ENCODE measurements at regions not wholly inside any gene's neighbourhood (a gene's known extent, or its start where the extent isn't known, plus 50 kb on each side); places are given as distances from the start of the nearest gene placed in this dataset.

DNA sequence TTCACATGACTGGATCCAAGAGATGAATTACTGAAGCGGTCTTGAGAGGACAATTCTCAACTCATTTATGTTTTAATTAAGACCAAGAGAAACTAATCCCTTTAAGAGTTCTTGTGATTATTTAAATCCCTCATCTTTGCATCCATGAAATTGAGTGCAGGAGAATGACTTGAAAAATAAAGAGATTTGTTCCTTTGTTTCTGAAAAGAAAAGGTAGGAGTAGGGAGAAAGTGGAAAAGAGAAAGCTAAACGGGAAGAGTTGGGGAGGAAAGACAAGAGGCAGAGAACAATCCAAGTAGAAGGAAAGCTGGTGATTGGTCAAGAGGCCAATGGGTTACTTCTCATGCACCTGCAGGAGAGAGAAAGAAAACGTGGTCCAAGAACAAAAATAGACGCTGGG, 75.2 kb upstream of the SOX4 start:
- no peak overlapping the region for H3K4me3 ChIP-seq (ENCODE audit: low read length)
- H3F3A ChIP-seq (ENCODE audit: low read length, unreplicated experiment) = no peaks in the 10 kb centered on the region
- no peak overlapping the region for H2AFZ ChIP-seq (ENCODE audit: low read length)
- DNase-seq = no peak
- ChIA-PET POLR2A (ENCODE audit: unreplicated experiment) (no interaction called here), CTCF (no interaction called here)
- H3K27ac ChIP-seq (ENCODE audit: low read length) = no peak overlapping the region
- H3K9me3 ChIP-seq (ENCODE audit: low read length) = no peaks in the 10 kb centered on the region
- H3K79me2 ChIP-seq (ENCODE audit: low read length) = no peaks in the 10 kb centered on the region
- no peak for ATAC-seq
- no peaks in the 10 kb centered on the region for H3K36me3 ChIP-seq (ENCODE audit: low read depth, low read length)
- H3K9ac ChIP-seq (ENCODE audit: low read length) = no peak overlapping the region
- TF ChIP-seq EZH2phosphoT487 (IDR thresholded peaks at IDR 0.05; ENCODE audit: borderline replicate concordance, low read length) (no peak), EZH2 (IDR thresholded peaks at IDR 0.05; ENCODE audit: low read length, unreplicated experiment) (no peak)
- TF ChIP-seq, protein P1, sequence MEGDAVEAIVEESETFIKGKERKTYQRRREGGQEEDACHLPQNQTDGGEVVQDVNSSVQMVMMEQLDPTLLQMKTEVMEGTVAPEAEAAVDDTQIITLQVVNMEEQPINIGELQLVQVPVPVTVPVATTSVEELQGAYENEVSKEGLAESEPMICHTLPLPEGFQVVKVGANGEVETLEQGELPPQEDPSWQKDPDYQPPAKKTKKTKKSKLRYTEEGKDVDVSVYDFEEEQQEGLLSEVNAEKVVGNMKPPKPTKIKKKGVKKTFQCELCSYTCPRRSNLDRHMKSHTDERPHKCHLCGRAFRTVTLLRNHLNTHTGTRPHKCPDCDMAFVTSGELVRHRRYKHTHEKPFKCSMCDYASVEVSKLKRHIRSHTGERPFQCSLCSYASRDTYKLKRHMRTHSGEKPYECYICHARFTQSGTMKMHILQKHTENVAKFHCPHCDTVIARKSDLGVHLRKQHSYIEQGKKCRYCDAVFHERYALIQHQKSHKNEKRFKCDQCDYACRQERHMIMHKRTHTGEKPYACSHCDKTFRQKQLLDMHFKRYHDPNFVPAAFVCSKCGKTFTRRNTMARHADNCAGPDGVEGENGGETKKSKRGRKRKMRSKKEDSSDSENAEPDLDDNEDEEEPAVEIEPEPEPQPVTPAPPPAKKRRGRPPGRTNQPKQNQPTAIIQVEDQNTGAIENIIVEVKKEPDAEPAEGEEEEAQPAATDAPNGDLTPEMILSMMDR (conservative IDR thresholded peaks at IDR 0.05; ENCODE audit: low read depth, low read length) = no peak
- H3K9me2 ChIP-seq (replicated peaks; ENCODE audit: low read length) = no peaks in the 10 kb centered on the region
- BruUV-seq (replicated peaks) = no TSS peak
- no peaks in the 10 kb centered on the region for H3K27me3 ChIP-seq (ENCODE audit: low read length)
- intact Hi-C loops (cut with micrococcal nuclease) = no loop called here
- H3K4me1 ChIP-seq (ENCODE audit: insufficient read depth, low read length) = no peaks in the 10 kb centered on the region
- H3K4me2 ChIP-seq (ENCODE audit: low read length) = no peak overlapping the region
- no peaks in the 10 kb centered on the region for H4K20me1 ChIP-seq (ENCODE audit: low read length)

DNA sequence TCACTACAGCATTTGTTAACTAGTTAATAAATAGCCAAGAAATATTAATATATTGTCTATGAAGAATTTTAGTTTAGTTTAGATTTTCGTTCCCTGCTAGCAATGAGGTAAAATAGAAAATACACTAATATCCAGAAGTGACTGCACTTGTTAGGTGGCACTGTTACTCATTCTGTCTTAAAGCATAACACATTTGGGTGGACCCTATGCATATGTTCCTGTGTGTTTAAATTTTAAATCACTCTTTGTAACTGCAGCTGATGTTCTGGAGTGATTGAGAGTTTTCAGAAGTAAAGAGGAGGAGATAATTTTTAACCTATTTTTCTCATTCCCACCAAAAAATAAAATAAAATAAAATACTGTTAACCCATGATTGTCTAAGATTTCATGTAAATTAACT, 73.9 kb upstream of the SOX4 start:
- H3K4me1 ChIP-seq (ENCODE audit: insufficient read depth, low read length) = no peaks in the 10 kb centered on the region
- no peaks in the 10 kb centered on the region for H3K9me2 ChIP-seq (replicated peaks; ENCODE audit: low read length)
- ChIA-PET POLR2A (ENCODE audit: unreplicated experiment) (no interaction called here), CTCF (no interaction called here)
- no peaks in the 10 kb centered on the region for H3K79me2 ChIP-seq (ENCODE audit: low read length)
- no peak overlapping the region for H3K27ac ChIP-seq (ENCODE audit: low read length)
- no peak overlapping the region for H3K9ac ChIP-seq (ENCODE audit: low read length)
- intact Hi-C loops (cut with micrococcal nuclease) = loop anchor here (5.0 kb wide), 1 partner anchor 68 kb away; no protein-coding TSS in a partner anchor
- H3K9me3 ChIP-seq (ENCODE audit: low read length) = no peaks in the 10 kb centered on the region
- H4K20me1 ChIP-seq (ENCODE audit: low read length) = no peaks in the 10 kb centered on the region
- TF ChIP-seq EZH2phosphoT487 (IDR thresholded peaks at IDR 0.05; ENCODE audit: borderline replicate concordance, low read length) (no peak), EZH2 (IDR thresholded peaks at IDR 0.05; ENCODE audit: low read length, unreplicated experiment) (no peak)
- TF ChIP-seq, protein P1 (conservative IDR thresholded peaks at IDR 0.05; ENCODE audit: low read depth, low read length) = no peak
- H3F3A ChIP-seq (ENCODE audit: low read length, unreplicated experiment) = no peaks in the 10 kb centered on the region
- no peaks in the 10 kb centered on the region for H3K27me3 ChIP-seq (ENCODE audit: low read length)
- no peak overlapping the region for H3K4me2 ChIP-seq (ENCODE audit: low read length)
- H3K4me3 ChIP-seq (ENCODE audit: low read length) = no peak overlapping the region
- no peaks in the 10 kb centered on the region for H3K36me3 ChIP-seq (ENCODE audit: low read depth, low read length)
- ATAC-seq = no peak
- H2AFZ ChIP-seq (ENCODE audit: low read length) = no peak overlapping the region
- BruUV-seq (replicated peaks) = no TSS peak
- no peak for DNase-seq

DNA sequence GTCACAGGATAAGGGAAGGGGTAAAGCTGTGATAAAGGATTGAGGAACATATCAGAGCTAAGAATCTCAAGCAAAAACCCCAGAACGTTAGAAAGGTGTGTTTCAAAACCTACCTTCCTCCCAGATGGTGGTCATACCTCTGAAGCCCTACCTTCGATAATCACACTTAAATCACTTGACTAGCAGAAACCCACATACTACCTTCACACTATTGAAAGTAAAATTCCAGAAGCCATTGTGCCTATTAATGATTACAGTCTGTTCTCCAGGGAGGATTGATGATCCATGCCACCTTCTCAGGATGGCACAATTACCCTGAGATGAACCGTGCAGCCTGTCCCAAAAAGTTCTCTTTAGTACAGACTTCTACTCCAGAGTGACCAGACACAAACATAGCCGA, 72.3 kb upstream of the SOX4 start:
- TF ChIP-seq EZH2 (IDR thresholded peaks at IDR 0.05; ENCODE audit: low read length, unreplicated experiment) = no peak
- TF ChIP-seq, protein P1 (conservative IDR thresholded peaks at IDR 0.05; ENCODE audit: low read depth, low read length) = no peak
- CTCF ChIA-PET = no interaction called here
- no peak overlapping the region for H3K27ac ChIP-seq (ENCODE audit: low read length)
- DNase-seq (no peak), ATAC-seq (no peak)
- no peaks in the 10 kb centered on the region for H3K4me1 ChIP-seq (ENCODE audit: insufficient read depth, low read length)
- H3K36me3 ChIP-seq (ENCODE audit: low read depth, low read length) = no peaks in the 10 kb centered on the region
- no TSS peak for BruUV-seq (replicated peaks)
- H3K4me2 ChIP-seq (ENCODE audit: low read length) = no peak overlapping the region
- no peaks in the 10 kb centered on the region for H3K27me3 ChIP-seq (ENCODE audit: low read length)
- no peaks in the 10 kb centered on the region for H3K79me2 ChIP-seq (ENCODE audit: low read length)
- POLR2A ChIA-PET (ENCODE audit: unreplicated experiment) = no interaction called here
- no peaks in the 10 kb centered on the region for H3K9me2 ChIP-seq (replicated peaks; ENCODE audit: low read length)
- no peak overlapping the region for H3K4me3 ChIP-seq (ENCODE audit: low read length)
- intact Hi-C loops (cut with micrococcal nuclease) = loop anchor here (5.0 kb wide), 1 partner anchor 66 kb away; no protein-coding TSS in a partner anchor
- H3K9ac ChIP-seq (ENCODE audit: low read length) = no peak overlapping the region
- H3K9me3 ChIP-seq (ENCODE audit: low read length) = no peaks in the 10 kb centered on the region
- no peaks in the 10 kb centered on the region for H4K20me1 ChIP-seq (ENCODE audit: low read length)
- H2AFZ ChIP-seq (ENCODE audit: low read length) = peak overlapping the region; percentile 15; the same call in 1 of the 2 replicates
- H3F3A ChIP-seq (ENCODE audit: low read length, unreplicated experiment) = no peaks in the 10 kb centered on the region
